ENCODE measurements at regions not wholly inside any gene's neighbourhood (a gene's known extent, or its start where the extent isn't known, plus 50 kb on each side); places are given as distances from the start of the nearest gene placed in this dataset.

DNA sequence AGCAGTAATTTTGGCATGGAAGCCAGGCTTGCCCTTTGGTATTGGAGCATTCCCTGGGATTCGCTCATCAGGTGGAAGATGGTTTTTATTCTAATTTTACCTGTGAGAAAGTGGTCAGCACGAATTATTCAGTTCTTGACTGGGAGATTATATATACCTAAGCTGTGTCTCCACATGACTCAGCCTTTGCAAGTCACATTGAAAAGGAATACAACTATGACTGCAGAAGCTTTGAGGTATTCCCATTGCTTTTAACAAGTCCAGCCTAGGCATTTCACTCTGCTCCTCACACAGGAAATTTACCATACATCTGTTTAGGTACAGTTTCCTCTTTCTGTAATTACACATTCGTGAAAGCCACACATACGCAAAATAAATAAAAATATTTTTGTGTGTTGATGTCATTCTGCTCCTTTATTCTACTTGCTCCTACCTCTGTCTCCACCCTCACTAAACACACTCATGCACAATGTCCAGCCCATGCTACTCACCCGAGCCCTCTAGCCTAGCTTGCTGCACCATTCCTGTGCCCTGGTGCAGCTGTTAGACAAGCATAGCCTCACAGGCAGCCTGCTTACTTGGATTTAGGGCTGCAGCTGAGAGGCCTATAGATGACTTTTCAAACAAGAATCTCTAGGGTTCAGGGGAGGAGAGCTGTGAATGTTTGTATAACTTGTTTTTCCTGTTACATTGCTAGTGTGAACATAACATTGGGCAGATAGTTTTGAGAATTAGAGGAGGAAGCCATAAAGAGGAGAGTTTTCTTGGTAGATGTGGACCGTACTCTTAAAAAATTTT, 504.4 kb upstream of the FAT1 start:
- Histone ChIP-seq H3K9me3 (ENCODE audit: control insufficient read depth in 1 of 2, insufficient read depth in 1 of 2, low read length in 2 of 2) (peaks cover 0 to 8% of the 10 kb centered on the region in 2 experiments), H3K4me1 (ENCODE audit: insufficient read depth, low read length) (no peaks in the 10 kb centered on the region), H3K36me3 (ENCODE audit: insufficient read depth, low read length) (no peaks in the 10 kb centered on the region), H3K27ac (ENCODE audit: low read depth in 1 of 2, low read length in 2 of 2) (no peak overlapping the region), H3K4me3 (ENCODE audit: low read length) (no peak overlapping the region), H3K27me3 (ENCODE audit: control insufficient read depth in 1 of 2, insufficient read depth in 2 of 2, low read length in 2 of 2) (no peaks in the 10 kb centered on the region)
- Mint-ChIP-seq H3K36me3 (ENCODE audit: low read depth) (no peaks in the 10 kb centered on the region), H3K27ac (no peak overlapping the region), H3K4me1 (ENCODE audit: low read depth) (no peaks in the 10 kb centered on the region), H3K9me3 (peaks cover 18% of the 10 kb centered on the region), H3K4me3 (no peak overlapping the region), H3K27me3 (no peaks in the 10 kb centered on the region)
- POLR2A ChIA-PET = no interaction called here
- TF ChIP-seq, protein P1, sequence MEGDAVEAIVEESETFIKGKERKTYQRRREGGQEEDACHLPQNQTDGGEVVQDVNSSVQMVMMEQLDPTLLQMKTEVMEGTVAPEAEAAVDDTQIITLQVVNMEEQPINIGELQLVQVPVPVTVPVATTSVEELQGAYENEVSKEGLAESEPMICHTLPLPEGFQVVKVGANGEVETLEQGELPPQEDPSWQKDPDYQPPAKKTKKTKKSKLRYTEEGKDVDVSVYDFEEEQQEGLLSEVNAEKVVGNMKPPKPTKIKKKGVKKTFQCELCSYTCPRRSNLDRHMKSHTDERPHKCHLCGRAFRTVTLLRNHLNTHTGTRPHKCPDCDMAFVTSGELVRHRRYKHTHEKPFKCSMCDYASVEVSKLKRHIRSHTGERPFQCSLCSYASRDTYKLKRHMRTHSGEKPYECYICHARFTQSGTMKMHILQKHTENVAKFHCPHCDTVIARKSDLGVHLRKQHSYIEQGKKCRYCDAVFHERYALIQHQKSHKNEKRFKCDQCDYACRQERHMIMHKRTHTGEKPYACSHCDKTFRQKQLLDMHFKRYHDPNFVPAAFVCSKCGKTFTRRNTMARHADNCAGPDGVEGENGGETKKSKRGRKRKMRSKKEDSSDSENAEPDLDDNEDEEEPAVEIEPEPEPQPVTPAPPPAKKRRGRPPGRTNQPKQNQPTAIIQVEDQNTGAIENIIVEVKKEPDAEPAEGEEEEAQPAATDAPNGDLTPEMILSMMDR (IDR thresholded peaks at IDR 0.05) = no peak
- intact Hi-C loops (cut with DNase I, micrococcal nuclease) = no loop called here
- CTCF ChIA-PET = no interaction called here
- DNase-seq = no peak
- no peak for ATAC-seq (ENCODE audit: poor library complexity)

DNA sequence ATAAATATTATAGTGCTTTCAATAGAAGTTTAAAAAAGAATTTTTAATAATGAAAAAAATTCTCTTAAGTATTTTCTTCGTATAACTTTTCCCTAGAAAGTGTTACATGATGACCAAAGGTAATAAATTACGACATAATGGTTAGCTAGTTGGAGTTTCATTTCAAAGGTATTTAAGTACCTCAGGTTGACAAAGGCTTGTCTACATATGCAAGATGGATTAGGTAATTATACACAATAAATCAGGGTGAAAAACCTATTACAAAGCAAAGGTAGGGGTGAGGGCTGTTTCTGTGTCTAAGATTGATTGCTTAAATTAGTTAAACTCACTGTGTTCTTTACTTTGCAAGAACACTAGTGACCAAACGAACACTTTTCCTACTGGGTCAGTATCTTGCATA, 508.5 kb upstream of the FAT1 start:
- DNase-seq = no peak
- no peak overlapping the region for H3K4me3 Mint-ChIP-seq
- Histone ChIP-seq H3K9me3 (ENCODE audit: control insufficient read depth in 1 of 2, insufficient read depth in 1 of 2, low read length in 2 of 2) (peaks cover 0 to 10% of the 10 kb centered on the region in 2 experiments), H3K4me3 (ENCODE audit: low read length) (no peak overlapping the region), H3K36me3 (ENCODE audit: insufficient read depth, low read length) (no peaks in the 10 kb centered on the region), H3K4me1 (ENCODE audit: insufficient read depth, low read length) (no peaks in the 10 kb centered on the region), H3K27ac (ENCODE audit: low read depth in 1 of 2, low read length in 2 of 2) (no peak overlapping the region), H3K27me3 (ENCODE audit: control insufficient read depth in 1 of 2, insufficient read depth in 2 of 2, low read length in 2 of 2) (no peaks in the 10 kb centered on the region)
- no peak for ATAC-seq (ENCODE audit: poor library complexity)
- no peaks in the 10 kb centered on the region for H3K4me1 Mint-ChIP-seq (ENCODE audit: low read depth)
- H3K27me3 Mint-ChIP-seq = no peaks in the 10 kb centered on the region
- POLR2A ChIA-PET = no interaction called here
- H3K27ac Mint-ChIP-seq = no peak overlapping the region
- no peaks in the 10 kb centered on the region for H3K36me3 Mint-ChIP-seq (ENCODE audit: low read depth)
- peaks cover 11% of the 10 kb centered on the region for H3K9me3 Mint-ChIP-seq
- CTCF ChIA-PET = no interaction called here
- TF ChIP-seq, protein P1 (IDR thresholded peaks at IDR 0.05) = no peak
- intact Hi-C loops (cut with DNase I, micrococcal nuclease) = no loop called here

DNA sequence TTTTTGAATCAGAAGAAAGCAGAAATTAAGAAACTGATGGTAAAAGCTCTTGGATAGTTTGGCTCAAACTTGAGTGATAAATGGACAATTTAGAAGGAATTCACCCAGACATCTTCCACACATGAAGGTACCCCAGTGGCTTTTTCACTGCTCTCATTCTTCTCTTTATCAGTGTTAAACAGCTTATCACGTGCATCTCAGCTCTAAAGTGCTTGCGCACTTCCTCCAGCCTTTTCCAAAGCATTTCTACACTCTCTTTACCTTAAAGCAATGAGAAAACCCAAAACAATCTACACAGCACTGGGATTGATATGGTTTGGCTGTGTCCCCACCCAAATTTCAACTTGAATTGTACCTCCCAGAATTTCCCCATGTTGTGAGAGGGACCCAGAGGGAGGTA, 509.1 kb upstream of the FAT1 start:
- DNase-seq (no peak), ATAC-seq (ENCODE audit: poor library complexity) (no peak)
- intact Hi-C loops (cut with DNase I, micrococcal nuclease) = no loop called here
- Histone ChIP-seq H3K4me3 (ENCODE audit: low read length) (no peak overlapping the region), H3K27ac (ENCODE audit: low read depth in 1 of 2, low read length in 2 of 2) (no peak overlapping the region), H3K27me3 (ENCODE audit: control insufficient read depth in 1 of 2, insufficient read depth in 2 of 2, low read length in 2 of 2) (no peaks in the 10 kb centered on the region), H3K36me3 (ENCODE audit: insufficient read depth, low read length) (no peaks in the 10 kb centered on the region), H3K4me1 (ENCODE audit: insufficient read depth, low read length) (no peaks in the 10 kb centered on the region), H3K9me3 (ENCODE audit: control insufficient read depth in 1 of 2, insufficient read depth in 1 of 2, low read length in 2 of 2) (peaks cover 0 to 14% of the 10 kb centered on the region in 2 experiments)
- H3K4me1 Mint-ChIP-seq (ENCODE audit: low read depth) = no peaks in the 10 kb centered on the region
- H3K27me3 Mint-ChIP-seq = no peaks in the 10 kb centered on the region
- H3K9me3 Mint-ChIP-seq = peaks cover 10% of the 10 kb centered on the region
- TF ChIP-seq, protein P1 (IDR thresholded peaks at IDR 0.05) = no peak
- CTCF ChIA-PET = no interaction called here
- POLR2A ChIA-PET = no interaction called here
- H3K36me3 Mint-ChIP-seq (ENCODE audit: low read depth) = no peaks in the 10 kb centered on the region
- H3K4me3 Mint-ChIP-seq = no peak overlapping the region
- no peak overlapping the region for H3K27ac Mint-ChIP-seq
